GM19023 (cell line): ENCODE measurements at regions not wholly inside any gene's neighbourhood (a gene's known extent, or its start where the extent isn't known, plus 50 kb on each side); places are given as distances from the start of the nearest gene placed in this dataset.
"Not testable (repeated sequence)": the region's sequence is repeated elsewhere in the genome, so short reads cannot be mapped to it uniquely, and the experiment has no call there.

ENCODE experiments used
- ATAC-seq: cut with Tn5 transposase; IDR thresholded peaks from one replicate; pipeline ENCODE4 v1.9.1; 2021; ENCODE audit warnings: mild to moderate bottlenecking, moderate library complexity; ENCODE audit not compliant: unreplicated experiment

- no peak for ATAC-seq
Measured at GRCh38 chrX:114097427-114097826, 486.5 kb upstream of the HTR2C start.

DNA sequence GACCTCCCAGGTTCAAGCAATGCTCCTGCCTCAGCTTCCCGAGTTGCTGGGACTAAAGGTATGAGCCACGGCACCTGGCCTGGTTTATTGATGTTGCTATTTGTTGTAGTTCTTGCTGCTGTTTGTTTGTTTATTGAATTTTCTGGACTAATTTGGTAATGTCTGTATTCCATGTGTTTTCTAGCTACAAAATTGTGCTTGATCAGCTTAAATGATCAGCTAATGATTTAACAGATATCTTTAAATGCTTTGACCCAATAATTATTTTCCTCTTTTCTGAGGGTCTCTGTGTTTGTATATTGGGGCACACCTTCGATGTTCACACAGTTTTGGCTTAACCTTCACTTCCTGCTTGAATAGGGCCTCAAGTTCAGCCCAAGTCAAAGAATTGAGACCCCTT is 488.1 kb upstream of the HTR2C start:
- no peak for ATAC-seq

DNA sequence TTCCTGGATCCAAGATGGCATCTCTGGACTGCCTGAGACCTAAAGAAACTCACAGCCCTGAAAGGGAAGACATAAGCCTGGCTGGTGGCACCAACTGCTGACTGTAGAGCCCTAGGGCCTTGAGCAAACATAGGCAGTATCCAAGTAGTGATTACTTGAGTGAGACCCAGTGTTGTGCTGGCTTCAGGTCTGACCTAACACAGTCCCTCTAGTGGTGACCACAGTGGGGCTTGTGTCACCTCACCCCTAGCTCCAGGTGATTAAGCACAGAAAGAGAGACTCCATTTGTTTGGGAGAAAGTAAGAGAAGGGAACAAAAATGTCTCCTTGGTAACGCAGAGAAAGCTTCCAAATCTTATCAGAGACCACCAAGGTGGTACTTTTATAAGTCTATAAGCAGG is 496.3 kb upstream of the HTR2C start:
- ATAC-seq, result no peak

GRCh38 chrX:114077773-114078172 is 506.1 kb upstream of the HTR2C start:
- ATAC-seq, result no peak

DNA sequence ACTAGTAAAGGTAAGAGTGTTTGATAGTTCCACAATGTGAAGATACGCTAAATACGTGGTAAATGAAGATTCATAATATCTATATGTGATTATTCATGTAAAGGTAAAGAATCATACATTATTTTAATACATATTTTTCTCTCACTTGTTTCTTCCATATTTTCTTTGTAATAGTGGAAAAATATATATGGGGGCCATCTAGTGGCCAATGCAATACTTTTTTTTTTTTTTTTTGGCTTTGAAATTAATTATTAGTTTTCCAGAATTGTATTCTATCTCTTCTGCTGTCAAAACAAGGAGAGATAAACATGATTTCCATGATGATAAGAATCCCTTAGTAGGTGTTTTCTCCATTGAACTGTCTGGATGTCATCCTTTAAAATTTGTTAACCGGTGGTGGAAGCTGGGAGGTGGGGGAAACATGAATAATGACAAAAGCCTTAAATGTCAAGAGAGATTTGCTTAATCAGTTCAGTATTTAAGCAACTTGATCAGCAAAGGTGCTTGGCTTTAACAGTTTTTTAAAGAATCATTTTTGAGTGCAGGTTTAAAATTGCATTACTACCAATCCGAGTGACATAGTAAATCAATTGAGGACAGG is 508.7 kb upstream of the HTR2C start:
- no peak for ATAC-seq

DNA sequence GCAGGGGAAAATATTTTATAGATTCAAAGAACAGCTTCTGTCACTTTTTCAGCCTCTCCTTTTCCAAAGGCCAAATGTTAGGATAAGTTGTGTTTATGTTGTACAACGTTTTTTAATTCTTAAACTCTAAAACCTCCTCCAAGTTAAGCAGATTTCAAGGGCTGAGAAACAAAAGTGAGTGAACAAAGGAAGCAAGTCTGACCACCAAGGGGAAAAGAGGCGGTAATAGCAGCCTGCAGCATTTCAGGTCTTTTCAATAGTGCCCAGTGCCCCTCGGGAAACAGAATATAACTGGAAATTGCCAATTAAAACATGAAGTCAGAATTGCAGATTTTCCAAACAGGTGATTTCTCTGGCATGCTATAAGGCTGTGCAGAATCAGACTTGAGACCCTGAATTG is 510.0 kb upstream of the HTR2C start:
- no peak for ATAC-seq

- no peak for ATAC-seq
Measured at GRCh38 chrX:114071412-114071811, 512.5 kb upstream of the HTR2C start.

GRCh38 chrX:114065577-114066223 is 518.2 kb upstream of the HTR2C start:
- no peak for ATAC-seq

GRCh38 chrX:114061226-114061625 is 522.7 kb upstream of the HTR2C start:
- ATAC-seq, result no peak

- no peak for ATAC-seq
Measured at GRCh38 chrX:114058988-114059418, 524.9 kb upstream of the HTR2C start.

DNA sequence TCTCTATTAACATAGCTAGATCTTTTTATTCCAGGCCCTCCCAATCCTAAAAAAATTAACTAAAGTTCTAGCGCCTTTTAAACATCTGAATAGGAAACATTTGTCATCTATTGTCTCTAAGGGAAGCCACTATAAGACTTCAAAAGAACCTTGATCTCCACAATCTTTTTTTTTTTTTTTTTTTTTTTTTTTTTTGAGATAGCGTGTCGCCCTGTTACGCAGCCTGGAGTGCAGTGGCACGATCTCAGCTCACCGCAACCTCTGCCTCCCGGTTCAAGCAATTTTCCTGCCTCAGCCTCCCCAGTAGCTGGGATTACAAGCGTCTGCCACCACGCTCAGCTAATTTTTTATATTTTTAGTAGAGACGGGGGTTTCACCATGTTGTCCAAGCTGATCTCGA is 526.5 kb upstream of the HTR2C start:
- ATAC-seq, result not testable (repeated sequence)

DNA sequence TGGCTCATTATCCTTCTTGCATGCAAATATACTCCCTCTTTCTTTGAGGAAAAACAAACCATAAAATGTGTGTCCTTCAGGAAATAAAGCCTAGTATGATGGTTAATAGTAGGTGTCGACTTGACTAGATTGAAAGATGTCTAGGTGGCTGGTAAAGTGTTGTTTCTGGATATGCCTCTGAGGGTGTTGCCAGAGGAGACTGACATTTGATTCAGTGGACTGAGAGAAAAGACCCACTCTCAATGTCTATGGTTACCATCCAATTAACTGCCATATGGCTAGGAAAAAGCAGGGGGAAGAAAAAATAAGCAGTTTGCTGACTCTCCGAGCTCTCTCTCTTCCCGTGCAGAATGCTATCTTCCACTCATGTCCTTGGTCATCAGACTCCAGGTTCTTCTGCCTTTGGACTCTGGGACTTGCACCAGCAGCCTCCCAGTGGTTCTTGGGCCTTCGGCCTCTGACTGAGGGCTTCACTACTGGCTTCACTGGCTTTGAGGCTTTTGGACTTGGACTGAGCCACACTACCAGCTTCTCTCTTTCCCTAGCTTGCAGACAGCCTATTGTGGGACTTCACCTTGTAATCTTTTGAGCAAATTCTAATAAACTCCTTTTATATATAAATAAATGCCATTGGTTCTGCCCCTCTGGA is 532.1 kb upstream of the HTR2C start:
- ATAC-seq, result no peak

DNA sequence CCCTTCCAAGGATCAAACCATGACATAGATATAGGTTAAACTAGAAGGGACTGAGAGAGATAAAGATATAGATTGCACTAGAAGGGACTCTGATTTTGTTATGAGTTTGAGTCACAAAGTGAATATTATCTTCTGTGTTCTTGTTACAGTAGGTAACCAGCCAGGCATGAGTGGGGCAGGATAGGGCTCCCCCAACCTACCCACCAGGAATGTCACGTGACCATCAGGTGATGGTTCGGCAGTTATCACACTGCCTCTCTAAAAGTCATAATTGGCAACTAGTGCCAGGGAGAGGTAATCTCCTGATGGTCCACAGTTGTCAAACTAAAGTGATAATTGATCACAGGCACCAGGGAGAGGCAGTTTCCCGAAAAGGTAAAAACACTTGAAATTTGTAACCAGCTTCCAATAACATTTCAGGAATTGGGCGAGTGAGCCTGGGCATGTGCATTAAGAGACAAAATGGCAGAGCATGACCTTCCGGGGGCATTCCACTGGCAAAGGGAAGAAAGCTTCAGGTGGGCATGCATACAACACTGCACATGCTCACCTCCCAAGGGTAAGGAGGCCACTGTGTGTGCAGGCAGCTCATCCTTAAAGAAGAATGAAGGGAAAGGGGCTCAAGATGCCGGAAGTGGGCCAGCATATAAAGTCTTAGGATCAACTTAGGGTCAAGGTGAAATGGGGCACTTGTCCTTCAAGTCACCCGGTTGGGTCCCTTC is 533.6 kb upstream of the HTR2C start:
- no peak for ATAC-seq

DNA sequence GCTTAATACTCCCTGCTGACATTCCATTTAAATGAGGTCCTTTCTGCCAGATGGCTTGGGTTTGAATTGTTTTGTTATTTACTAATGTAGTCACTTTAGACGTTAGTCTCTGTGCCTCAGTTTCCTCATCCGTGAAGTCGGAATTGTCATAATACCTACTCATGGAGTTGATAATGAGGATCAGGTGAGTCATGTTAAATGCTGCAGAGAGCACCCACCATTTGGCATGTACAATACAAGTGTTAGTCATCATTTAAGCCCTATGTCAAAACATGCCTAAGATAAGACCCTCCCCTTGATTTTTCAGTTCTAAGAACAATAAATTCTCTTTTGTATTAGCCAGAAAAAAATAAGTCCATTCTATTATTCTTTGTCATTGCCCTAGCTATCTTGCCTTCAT is 534.8 kb upstream of the HTR2C start:
- ATAC-seq, result no peak

GRCh38 chrX:114047558-114047957 is 536.3 kb upstream of the HTR2C start:
- ATAC-seq, result no peak

DNA sequence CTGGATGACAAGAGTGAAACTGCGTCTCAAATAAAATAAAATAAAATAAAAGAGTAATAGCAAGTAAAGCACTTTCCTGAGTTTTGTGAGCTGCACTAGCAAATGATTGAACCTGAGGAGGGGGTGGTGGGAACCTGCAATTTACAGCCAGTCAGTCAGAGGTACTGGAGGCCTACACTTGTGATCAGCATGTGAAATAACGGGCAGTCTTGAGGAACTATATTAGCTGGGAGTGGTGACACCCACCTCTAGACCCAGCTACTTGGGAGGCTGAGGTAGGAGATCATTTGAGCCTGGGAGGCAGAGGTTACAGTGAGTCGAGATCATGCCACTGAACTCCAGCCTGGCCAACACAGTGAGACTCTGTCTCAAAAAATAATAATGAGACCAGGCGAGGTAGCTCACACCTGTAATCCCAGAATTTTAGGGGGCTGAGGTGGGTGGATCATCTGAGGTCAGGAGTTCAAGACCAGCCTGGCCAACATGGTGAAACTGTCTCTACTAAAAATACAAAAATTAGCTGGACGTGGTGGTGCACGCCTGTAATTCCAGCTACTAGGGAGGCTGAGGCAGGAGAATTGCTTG is 537.1 kb upstream of the HTR2C start:
- no peak for ATAC-seq

DNA sequence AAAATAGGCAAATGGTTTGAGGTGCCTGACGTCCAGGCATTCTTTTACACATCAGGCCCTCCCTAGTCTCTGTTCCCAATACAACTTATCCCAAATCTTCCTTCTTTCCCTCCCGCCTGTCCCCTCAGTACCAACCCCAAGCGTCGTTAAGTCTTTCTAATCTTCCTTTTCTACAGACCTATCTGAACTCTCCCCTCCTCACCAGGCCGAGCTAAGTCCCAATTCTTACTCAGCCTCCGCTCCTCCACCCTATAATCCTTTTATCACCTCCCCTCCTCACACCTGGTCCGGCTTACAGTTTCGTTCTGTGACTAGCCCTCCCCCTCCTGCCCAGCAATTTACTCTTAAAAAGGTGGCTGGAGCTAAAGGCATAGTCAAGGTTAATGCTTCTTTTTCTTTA is 542.4 kb upstream of the HTR2C start:
- not testable (repeated sequence) for ATAC-seq

DNA sequence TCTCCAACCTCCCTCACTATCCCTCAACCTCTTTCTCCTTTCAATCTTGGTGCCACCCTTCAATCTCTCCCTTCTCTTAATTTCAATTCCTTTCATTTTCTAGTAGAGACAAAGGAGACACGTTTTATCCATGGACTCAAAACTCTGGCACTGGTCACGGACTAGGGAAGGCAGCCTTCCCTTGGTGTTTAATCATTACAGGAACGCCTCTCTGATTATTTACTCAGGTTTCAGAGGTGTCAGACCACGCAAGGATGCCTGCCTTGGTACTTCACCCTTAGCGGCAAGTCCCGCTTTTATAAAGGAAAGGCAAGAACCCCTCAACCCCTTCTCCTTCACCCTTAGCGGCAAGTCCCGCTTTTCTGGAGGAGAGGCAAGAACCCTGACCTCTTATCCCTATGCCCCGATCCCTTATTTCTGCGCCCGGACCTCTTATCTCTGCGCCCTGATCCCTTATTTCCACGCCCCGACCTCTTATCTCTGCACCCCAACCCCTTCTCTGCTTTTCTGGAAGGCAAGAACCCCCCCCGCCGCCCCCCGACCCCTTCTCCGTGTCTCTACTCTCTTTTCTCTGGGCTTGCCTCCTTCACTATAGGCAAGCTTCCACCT is 543.1 kb upstream of the HTR2C start:
- ATAC-seq, result not testable (repeated sequence)

DNA sequence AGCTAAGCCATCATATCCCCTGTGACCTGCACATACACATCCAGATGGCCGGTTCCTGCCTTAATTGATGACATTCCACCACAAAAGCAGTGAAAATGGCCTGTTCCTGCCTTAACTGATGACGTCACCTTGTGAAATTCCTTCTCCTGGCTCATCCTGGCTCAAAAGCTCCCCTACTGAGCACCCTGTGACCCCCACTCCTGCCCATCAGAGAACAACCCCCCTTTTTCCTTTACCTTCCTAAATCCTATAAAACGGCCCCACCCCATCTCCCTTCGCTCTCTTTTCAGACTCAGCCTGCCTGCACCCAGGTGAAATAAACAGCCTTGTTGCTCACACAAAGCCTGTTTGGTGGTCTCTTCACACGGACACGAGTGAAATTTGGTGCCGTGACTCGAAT is 543.8 kb upstream of the HTR2C start:
- ATAC-seq, result not testable (repeated sequence)

DNA sequence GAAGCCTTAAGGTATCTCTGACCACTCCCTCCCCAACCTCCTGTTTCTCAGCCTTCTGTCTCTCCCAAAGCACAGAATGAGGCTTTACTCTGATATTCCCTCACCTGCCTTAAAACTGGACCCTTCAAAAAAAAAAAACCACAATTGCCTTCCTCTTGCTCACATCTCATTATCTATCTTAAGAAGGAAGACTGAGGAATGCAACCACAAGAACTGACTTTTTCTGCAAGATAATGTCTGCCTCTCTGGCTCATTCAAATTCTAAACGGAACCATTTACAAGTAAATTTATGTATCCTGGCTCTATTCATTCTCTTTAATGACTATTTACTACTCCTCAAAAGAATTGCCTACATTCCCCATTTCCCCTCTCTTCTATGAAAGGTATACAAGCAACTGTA is 545.5 kb upstream of the HTR2C start:
- no peak for ATAC-seq

GRCh38 chrX:114037515-114037914 is 546.4 kb upstream of the HTR2C start:
- no peak for ATAC-seq
